ENCODE measurements at regions not wholly inside any gene's neighbourhood (a gene's known extent, or its start where the extent isn't known, plus 50 kb on each side); places are given as distances from the start of the nearest gene placed in this dataset.

- Histone ChIP-seq H3K9me3 (no peaks in the 10 kb centered on the region), H3K4me1 (no peaks in the 10 kb centered on the region), H3K36me3 (no peaks in the 10 kb centered on the region), H3K4me3 (no peak overlapping the region), H3K27ac (peak overlapping the region; percentile 17), H3K27me3 (no peaks in the 10 kb centered on the region)
- ATAC-seq: no peak
- no peak for TF ChIP-seq CTCF (IDR thresholded peaks at IDR 0.05)
- intact Hi-C loops (cut with DNase I): no loop called here
- DNase-seq: no peak
Measured at GRCh38 chr3:69579306-69580041, 159.8 kb upstream of the MITF start.

- no peaks in the 10 kb centered on the region for H3K9me3 ChIP-seq
- no peaks in the 10 kb centered on the region for H3K36me3 ChIP-seq
- H3K27me3 ChIP-seq: no peaks in the 10 kb centered on the region
- H3K4me3 ChIP-seq: no peak overlapping the region
- no peak for ATAC-seq
- intact Hi-C loops (cut with DNase I): no loop called here
- no peak for TF ChIP-seq CTCF (IDR thresholded peaks at IDR 0.05)
- DNase-seq: no peak
- H3K27ac ChIP-seq: no peak overlapping the region
- no peaks in the 10 kb centered on the region for H3K4me1 ChIP-seq
Measured at GRCh38 chr3:69569520-69569919, 169.7 kb upstream of the MITF start.

GRCh38 chr3:69568951-69569350 lies 170.3 kb upstream of the MITF start:
- intact Hi-C loops (cut with DNase I): no loop called here
- ATAC-seq: no peak

GRCh38 chr3:69568458-69568857 lies 170.8 kb upstream of the MITF start:
- Histone ChIP-seq H3K36me3 (no peaks in the 10 kb centered on the region), H3K4me1 (no peaks in the 10 kb centered on the region), H3K27me3 (no peaks in the 10 kb centered on the region), H3K9me3 (no peaks in the 10 kb centered on the region), H3K4me3 (no peak overlapping the region), H3K27ac (no peak overlapping the region)
- DNase-seq (no peak), ATAC-seq (no peak)
- no peak for TF ChIP-seq CTCF (IDR thresholded peaks at IDR 0.05)
- intact Hi-C loops (cut with DNase I): no loop called here

More at GRCh38 chr3:69568951-69569350, 170.3 kb upstream of the MITF start:
- Histone ChIP-seq H3K27me3 (no peaks in the 10 kb centered on the region), H3K4me1 (no peaks in the 10 kb centered on the region), H3K27ac (no peak overlapping the region), H3K4me3 (no peak overlapping the region), H3K9me3 (no peaks in the 10 kb centered on the region), H3K36me3 (no peaks in the 10 kb centered on the region)
- no peak for DNase-seq
- TF ChIP-seq CTCF (IDR thresholded peaks at IDR 0.05): no peak

GRCh38 chr3:69567710-69568052 lies 171.6 kb upstream of the MITF start:
- intact Hi-C loops (cut with DNase I): no loop called here
- ATAC-seq: no peak

More at GRCh38 chr3:69567710-69568052, 171.6 kb upstream of the MITF start:
- Histone ChIP-seq H3K36me3 (no peaks in the 10 kb centered on the region), H3K27me3 (no peaks in the 10 kb centered on the region), H3K4me1 (no peaks in the 10 kb centered on the region), H3K4me3 (no peak overlapping the region), H3K9me3 (no peaks in the 10 kb centered on the region), H3K27ac (no peak overlapping the region)
- DNase-seq: no peak
- no peak for TF ChIP-seq CTCF (IDR thresholded peaks at IDR 0.05)

Data from upper lobe of right lung (tissue), 1 donor.